ENCODE measurements at regions not wholly inside any gene's neighbourhood (a gene's known extent, or its start where the extent isn't known, plus 50 kb on each side); places are given as distances from the start of the nearest gene placed in this dataset.

DNA sequence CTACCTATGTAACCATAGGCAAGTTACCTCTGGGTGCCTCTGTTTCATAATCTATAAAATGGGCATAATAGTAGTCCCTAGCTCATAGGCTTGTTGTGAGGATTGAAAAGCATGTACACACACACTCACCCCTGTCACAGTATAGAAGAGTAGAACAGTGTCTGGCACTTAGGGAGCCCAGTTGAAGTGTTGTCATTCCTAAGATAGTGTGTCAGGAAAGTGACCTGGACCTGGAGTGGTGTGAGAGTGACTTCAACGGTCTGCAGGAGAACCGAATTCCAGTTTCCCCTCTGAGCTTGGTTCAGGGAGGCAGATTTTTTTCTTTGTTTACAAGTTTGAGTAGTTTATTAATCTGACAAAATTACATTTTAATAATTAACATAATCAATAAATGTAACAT, 229.9 kb upstream of the MAP3K7 start:
- TF ChIP-seq, protein P1, sequence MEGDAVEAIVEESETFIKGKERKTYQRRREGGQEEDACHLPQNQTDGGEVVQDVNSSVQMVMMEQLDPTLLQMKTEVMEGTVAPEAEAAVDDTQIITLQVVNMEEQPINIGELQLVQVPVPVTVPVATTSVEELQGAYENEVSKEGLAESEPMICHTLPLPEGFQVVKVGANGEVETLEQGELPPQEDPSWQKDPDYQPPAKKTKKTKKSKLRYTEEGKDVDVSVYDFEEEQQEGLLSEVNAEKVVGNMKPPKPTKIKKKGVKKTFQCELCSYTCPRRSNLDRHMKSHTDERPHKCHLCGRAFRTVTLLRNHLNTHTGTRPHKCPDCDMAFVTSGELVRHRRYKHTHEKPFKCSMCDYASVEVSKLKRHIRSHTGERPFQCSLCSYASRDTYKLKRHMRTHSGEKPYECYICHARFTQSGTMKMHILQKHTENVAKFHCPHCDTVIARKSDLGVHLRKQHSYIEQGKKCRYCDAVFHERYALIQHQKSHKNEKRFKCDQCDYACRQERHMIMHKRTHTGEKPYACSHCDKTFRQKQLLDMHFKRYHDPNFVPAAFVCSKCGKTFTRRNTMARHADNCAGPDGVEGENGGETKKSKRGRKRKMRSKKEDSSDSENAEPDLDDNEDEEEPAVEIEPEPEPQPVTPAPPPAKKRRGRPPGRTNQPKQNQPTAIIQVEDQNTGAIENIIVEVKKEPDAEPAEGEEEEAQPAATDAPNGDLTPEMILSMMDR (conservative IDR thresholded peaks at IDR 0.05) = no peak
- TF ChIP-seq EZH2 (IDR thresholded peaks at IDR 0.05; ENCODE audit: low read depth) = no peak
